AG04450 (cell line): ENCODE measurements at regions not wholly inside any gene's neighbourhood (a gene's known extent, or its start where the extent isn't known, plus 50 kb on each side); places are given as distances from the start of the nearest gene placed in this dataset.

Experiments
- CTCF ChIA-PET: fragments of 300-600, 350-600 bp; formaldehyde crosslinking; extraction: SDS; loops from one replicate; lab custom pipeline; 2022; ENCODE audit warnings: antibody characterized with exemption, inconsistent platforms; lab: Charles Lee
- POLR2A ChIA-PET: fragments of 350-600 bp; formaldehyde crosslinking; extraction: SDS; loops from one replicate; lab custom pipeline; 2021; ENCODE audit warnings: antibody characterized with exemption, inconsistent platforms; lab: Yijun Ruan, JAX
- DNase-seq: peaks from one replicate; pipeline ENCODE4 v3.0.0-alpha.2; 2011; ENCODE audit warnings: low read depth, low spot score
- H3K27ac ChIP-seq: one replicate; pipeline ENCODE4 v1.5.1; 2012; ENCODE audit warnings: low read depth, low read length, control low read depth
- H3K27me3 ChIP-seq: one replicate; pipeline ENCODE4 v1.6.0; 2012; ENCODE audit warnings: low read length; ENCODE audit not compliant: control insufficient read depth, insufficient read depth
- H3K4me3 ChIP-seq: 2 replicates; pipeline ENCODE4 v1.5.1; 2011; ENCODE audit warnings: mild to moderate bottlenecking, low read depth, low read length, control low read depth
- H3K9me3 ChIP-seq: 2 replicates; pipeline ENCODE4 v1.5.1; 2012; ENCODE audit warnings: low read length; ENCODE audit not compliant: control insufficient read depth, insufficient read depth
- TF ChIP-seq, protein P1 (sequence below): IDR thresholded peaks from 2 replicates; pipeline ENCODE4 v1.5.1; 2011; ENCODE audit warnings: low read depth, low read length, control low read depth, inconsistent platforms

DNA sequence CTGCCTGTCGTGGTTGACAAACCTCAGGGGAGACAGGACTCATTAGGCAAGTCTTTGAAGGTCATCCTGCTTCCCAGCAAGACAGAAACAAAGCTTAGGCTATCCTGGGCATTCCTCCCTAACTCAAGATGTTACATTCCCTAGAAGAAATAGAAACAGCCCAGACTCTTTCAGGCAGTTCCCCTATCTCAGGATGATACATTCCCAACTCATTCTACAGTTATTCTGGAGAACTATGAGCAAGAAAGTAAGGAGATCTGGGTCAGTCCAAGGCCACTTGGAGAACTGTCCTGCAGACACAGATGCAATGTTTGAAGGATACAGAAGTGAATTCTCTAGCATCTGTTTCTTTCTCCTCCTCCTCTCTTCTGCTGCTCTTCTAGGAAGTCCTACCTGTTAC is 220.1 kb upstream of the NCKAP5 start:
- Histone ChIP-seq H3K4me3 (no peak overlapping the region), H3K27me3 (no peaks in the 10 kb centered on the region), H3K27ac (peak overlapping the region; percentile 33), H3K9me3 (peaks cover 2% of the 10 kb centered on the region; the same call in 1 of the 2 replicates)
- ChIA-PET POLR2A (no interaction called here), CTCF (no interaction called here)
- DNase-seq = no peak
- TF ChIP-seq, protein P1, sequence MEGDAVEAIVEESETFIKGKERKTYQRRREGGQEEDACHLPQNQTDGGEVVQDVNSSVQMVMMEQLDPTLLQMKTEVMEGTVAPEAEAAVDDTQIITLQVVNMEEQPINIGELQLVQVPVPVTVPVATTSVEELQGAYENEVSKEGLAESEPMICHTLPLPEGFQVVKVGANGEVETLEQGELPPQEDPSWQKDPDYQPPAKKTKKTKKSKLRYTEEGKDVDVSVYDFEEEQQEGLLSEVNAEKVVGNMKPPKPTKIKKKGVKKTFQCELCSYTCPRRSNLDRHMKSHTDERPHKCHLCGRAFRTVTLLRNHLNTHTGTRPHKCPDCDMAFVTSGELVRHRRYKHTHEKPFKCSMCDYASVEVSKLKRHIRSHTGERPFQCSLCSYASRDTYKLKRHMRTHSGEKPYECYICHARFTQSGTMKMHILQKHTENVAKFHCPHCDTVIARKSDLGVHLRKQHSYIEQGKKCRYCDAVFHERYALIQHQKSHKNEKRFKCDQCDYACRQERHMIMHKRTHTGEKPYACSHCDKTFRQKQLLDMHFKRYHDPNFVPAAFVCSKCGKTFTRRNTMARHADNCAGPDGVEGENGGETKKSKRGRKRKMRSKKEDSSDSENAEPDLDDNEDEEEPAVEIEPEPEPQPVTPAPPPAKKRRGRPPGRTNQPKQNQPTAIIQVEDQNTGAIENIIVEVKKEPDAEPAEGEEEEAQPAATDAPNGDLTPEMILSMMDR = no peak

DNA sequence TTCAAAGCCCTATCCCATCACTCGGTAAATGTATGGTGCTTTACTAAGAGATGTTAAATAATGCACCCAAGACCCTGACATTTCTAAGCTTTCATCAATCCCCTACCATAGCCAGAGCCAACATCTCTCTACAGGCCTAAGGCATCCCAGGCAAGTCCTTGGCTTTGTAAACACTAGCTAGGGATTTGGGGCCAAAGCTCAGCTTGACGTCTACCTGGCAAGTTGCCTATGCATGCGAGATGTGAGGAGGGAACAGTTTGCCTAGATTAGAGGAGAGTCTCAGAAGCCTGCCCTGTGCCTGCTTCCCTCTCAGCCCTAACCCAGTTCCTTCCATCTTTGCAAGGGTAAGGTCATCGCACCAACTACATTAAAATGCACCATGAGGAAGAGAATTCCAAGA is 221.5 kb upstream of the NCKAP5 start:
- no peak overlapping the region for H3K27ac ChIP-seq
- TF ChIP-seq, protein P1 = no peak
- H3K27me3 ChIP-seq = no peaks in the 10 kb centered on the region
- POLR2A ChIA-PET = no interaction called here
- DNase-seq = no peak
- H3K4me3 ChIP-seq = no peak overlapping the region
- CTCF ChIA-PET = interaction anchor here (1.0 to 1.9 kb wide), 2 partner anchors 10 to 55 kb away, joined by 4 to 8 read pairs; no protein-coding TSS in a partner anchor
- H3K9me3 ChIP-seq = peaks cover 2% of the 10 kb centered on the region; the same call in 1 of the 2 replicates

DNA sequence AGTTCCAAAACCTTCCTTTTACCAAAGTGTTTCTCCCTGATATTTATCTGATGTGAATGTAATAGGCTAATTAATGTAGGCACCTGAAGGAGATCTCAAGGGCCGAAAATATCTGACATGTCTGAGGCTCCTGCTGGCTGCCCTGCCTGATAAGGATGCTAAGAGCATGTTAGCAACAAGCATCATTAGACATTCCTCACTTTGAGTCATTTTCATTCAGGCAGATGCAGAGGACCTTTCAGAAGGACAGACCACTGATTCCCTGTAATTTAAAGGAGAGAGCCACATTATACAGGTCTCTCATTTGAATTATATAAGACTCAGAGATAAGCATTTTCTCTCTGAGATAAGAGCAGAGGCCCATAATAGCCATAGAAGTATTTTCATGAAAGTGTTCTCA is 222.4 kb upstream of the NCKAP5 start:
- TF ChIP-seq, protein P1 = no peak
- Histone ChIP-seq H3K27me3 (no peaks in the 10 kb centered on the region), H3K9me3 (peaks cover 2% of the 10 kb centered on the region; the same call in 1 of the 2 replicates), H3K27ac (peak overlapping the region; percentile 76), H3K4me3 (no peak overlapping the region)
- POLR2A ChIA-PET = no interaction called here
- CTCF ChIA-PET = interaction anchor here (0.9 to 1.9 kb wide), 2 partner anchors 10 to 11 kb away, joined by 3 to 8 read pairs; no protein-coding TSS in a partner anchor
- no peak for DNase-seq

DNA sequence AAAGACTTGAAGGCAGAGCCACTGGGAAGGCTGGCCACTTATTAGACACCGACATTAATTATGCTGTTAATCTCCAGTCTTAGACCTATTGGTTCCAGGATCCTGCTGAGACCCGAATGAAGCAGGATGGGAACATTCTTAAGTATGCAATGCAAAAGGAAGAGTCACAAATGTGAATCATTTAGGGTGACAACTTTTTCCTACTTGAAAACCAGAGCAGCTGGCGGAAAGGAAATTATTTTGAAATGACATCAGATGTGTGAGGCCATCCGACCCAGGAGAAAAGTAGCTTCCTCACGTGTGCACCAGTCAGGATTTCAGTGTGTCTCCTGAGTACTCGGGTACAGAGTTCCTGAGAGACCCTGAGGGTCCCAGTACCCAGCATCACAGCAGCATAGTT is 222.9 kb upstream of the NCKAP5 start:
- POLR2A ChIA-PET = no interaction called here
- TF ChIP-seq, protein P1 = no peak
- CTCF ChIA-PET = interaction anchor here (0.9 kb wide), 1 partner anchor 11 kb away, joined by 3 read pairs; no protein-coding TSS in a partner anchor

DNA sequence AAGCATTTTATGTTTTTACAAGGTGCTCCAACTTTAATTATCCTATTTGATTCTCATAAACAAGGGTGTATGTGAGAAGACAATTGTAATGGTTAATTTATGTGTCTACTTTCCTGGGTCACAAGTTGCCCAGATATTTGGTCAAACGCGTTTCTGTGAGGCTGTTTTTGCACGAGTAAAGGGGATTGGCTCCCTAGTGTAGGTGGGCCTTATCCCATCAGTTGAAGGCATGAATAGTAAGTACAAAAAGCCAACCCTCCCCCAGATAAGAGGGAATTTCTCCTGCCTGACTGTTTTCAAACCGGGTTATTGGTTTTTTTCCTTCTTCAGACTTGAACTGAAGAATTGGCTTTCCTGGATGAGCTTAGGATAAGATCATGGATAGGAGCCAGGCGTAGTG is 224.0 kb upstream of the NCKAP5 start:
- CTCF ChIA-PET = interaction anchor here (1.0 to 1.2 kb wide), 2 partner anchors 12 to 52 kb away, joined by 3 to 6 read pairs; no protein-coding TSS in a partner anchor
- Histone ChIP-seq H3K27me3 (no peaks in the 10 kb centered on the region), H3K4me3 (no peak overlapping the region), H3K27ac (no peak overlapping the region), H3K9me3 (no peaks in the 10 kb centered on the region)
- POLR2A ChIA-PET = no interaction called here
- TF ChIP-seq, protein P1 = no peak
- DNase-seq = no peak

More for the DNA sequence above, 222.9 kb upstream of the NCKAP5 start:
- no peak overlapping the region for H3K4me3 ChIP-seq
- peak; percentile 36 for DNase-seq
- H3K27me3 ChIP-seq = no peaks in the 10 kb centered on the region
- no peaks in the 10 kb centered on the region for H3K9me3 ChIP-seq
- H3K27ac ChIP-seq = peak overlapping the region; percentile 76
